ENCODE measurements at regions not wholly inside any gene's neighbourhood (a gene's known extent, or its start where the extent isn't known, plus 50 kb on each side); places are given as distances from the start of the nearest gene placed in this dataset.

- DNase-seq: no peak
Measured at GRCh38 chr9:20037699-20038098, 248.9 kb upstream of the SLC24A2 start.

- no peak for DNase-seq
Measured at GRCh38 chr9:20033511-20033910, 244.7 kb upstream of the SLC24A2 start.

- no peak for DNase-seq
Measured at GRCh38 chr9:20032413-20033006, 243.7 kb upstream of the SLC24A2 start.

- no peak for DNase-seq
Measured at GRCh38 chr9:20031836-20032235, 243.0 kb upstream of the SLC24A2 start.

- DNase-seq: no peak
Measured at GRCh38 chr9:20030671-20031070, 241.8 kb upstream of the SLC24A2 start.

GRCh38 chr9:20030221-20030620 lies 241.4 kb upstream of the SLC24A2 start:
- no peak for DNase-seq

GRCh38 chr9:20028849-20029231 lies 240.0 kb upstream of the SLC24A2 start:
- DNase-seq: no peak

- no peak for DNase-seq
Measured at GRCh38 chr9:20028192-20028848, 239.5 kb upstream of the SLC24A2 start.

GRCh38 chr9:20023961-20024571 lies 235.2 kb upstream of the SLC24A2 start:
- peak; percentile 33 for DNase-seq

GRCh38 chr9:20023210-20023905 lies 234.5 kb upstream of the SLC24A2 start:
- DNase-seq: peak; percentile 62

- DNase-seq: no peak
Measured at GRCh38 chr9:20022410-20022809, 233.6 kb upstream of the SLC24A2 start.

GRCh38 chr9:20016611-20017010 lies 227.8 kb upstream of the SLC24A2 start:
- DNase-seq: no peak

GRCh38 chr9:20015427-20015931 lies 226.6 kb upstream of the SLC24A2 start:
- DNase-seq: no peak

GRCh38 chr9:20014168-20014567 lies 225.3 kb upstream of the SLC24A2 start:
- DNase-seq: no peak

GRCh38 chr9:20012232-20012631 lies 223.4 kb upstream of the SLC24A2 start:
- no peak for DNase-seq

- DNase-seq: no peak
Measured at GRCh38 chr9:20009606-20010005, 220.8 kb upstream of the SLC24A2 start.

- no peak for DNase-seq
Measured at GRCh38 chr9:20002011-20002410, 213.2 kb upstream of the SLC24A2 start.

GRCh38 chr9:20001058-20001457 lies 212.2 kb upstream of the SLC24A2 start:
- no peak for DNase-seq

- DNase-seq: no peak
Measured at GRCh38 chr9:19999491-20000057, 210.7 kb upstream of the SLC24A2 start.

- no peak for DNase-seq
Measured at GRCh38 chr9:19998823-19999455, 210.1 kb upstream of the SLC24A2 start.

GRCh38 chr9:19998153-19998552 lies 209.3 kb upstream of the SLC24A2 start:
- no peak for DNase-seq

GRCh38 chr9:19995619-19996018 lies 206.8 kb upstream of the SLC24A2 start:
- no peak for DNase-seq

GRCh38 chr9:19994296-19994695 lies 205.5 kb upstream of the SLC24A2 start:
- peak; percentile 50 for DNase-seq
